ENCODE measurements at regions not wholly inside any gene's neighbourhood (a gene's known extent, or its start where the extent isn't known, plus 50 kb on each side); places are given as distances from the start of the nearest gene placed in this dataset.

DNA sequence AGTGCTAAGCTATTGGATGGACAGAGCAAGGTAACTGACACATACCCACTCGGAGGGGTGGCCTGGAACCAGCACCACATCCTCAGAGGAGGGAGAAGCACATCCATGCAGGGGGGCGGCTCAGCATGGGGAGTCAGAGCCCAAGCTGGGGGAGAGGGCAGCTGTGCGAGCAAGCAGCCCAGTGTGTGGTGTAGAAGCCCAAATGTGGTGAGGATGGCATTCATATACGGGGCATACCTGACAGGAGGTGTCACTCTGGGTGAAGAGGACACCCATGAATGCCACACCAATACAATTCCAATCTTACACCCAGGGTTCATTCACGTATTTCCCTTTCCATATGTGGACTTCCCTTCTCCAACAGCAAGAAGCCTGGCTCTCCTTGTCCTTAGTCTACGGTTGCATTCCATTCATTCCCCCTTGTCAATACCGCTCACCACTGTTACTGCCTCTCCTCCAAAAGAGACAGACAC lies 58.7 kb upstream of the ACAN start:
- no peak for DNase-seq

DNA sequence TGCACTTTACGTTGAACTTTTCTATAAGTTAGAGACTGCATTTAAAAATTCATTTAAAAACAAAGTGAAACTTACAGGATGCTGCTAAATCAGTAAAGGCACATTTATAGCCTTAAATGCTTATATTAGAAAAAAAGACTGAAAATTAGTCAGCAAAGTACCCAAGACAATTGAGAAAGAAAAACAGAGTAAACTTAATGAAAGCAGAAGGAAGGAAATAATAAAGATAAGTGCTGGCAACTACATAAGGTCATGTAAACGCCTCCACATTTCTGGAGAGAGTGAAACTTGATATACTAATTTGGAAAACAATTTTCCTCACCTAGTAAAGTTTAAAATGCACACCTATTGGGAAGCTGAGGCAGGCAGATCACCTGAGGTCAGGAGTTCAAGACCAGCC lies 58.2 kb upstream of the ACAN start:
- no peak for DNase-seq

DNA sequence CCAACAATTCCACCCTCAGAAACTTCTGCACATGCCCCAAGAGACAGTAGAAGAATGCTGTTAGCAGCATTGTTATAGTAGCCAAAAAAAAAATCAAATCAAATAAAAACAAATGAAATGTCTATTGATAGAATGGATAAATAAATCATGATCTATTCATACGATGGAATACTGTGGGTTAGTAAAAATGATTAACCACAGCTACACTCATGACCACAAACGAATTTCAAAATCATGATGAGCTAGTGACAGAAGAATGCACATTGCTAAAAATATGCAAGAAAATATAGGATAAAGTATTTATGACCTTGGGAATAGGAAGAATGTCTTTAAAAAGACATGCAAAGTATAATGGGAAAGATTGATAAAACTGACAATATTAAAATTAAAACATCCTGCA lies 57.5 kb upstream of the ACAN start:
- no peak for DNase-seq

DNA sequence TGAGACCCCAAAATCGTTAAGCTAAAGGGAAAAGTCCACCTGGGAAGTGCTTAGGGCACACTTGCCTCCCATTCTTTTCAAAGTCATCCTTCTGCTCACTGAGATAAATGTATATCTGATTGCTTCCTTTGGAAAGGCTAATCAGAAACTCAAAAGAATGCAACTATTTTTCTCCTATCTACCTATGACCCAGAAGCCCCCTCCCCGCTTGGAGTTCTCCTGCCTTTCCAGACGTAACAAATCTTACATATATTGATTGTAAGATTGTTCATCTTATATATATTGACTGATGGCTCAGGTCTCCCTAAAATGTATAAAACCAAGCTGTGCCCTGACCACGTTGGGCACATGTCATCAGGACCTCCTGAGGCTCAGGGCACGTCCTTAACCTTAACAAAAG lies 56.8 kb upstream of the ACAN start:
- no peak for DNase-seq

DNA sequence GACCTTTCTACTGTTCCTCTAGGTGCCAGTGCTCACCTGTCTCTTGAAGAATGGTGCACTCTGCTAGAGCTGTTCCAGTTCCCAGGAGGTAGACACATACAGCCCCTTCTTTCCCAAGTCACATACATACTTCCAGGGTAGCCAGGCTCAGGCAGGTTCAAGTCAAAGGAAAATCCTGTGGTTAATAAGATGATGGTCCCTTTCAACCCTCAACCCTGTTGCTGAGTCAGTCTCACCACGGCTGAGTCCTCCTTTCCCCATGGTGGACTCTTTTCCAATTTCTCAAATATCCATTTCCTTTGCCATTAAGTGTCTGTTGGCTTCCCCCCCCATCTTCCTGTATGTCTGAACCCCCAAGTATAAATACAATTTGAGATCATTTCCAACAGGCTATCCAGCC lies 56.1 kb upstream of the ACAN start:
- DNase-seq = no peak

DNA sequence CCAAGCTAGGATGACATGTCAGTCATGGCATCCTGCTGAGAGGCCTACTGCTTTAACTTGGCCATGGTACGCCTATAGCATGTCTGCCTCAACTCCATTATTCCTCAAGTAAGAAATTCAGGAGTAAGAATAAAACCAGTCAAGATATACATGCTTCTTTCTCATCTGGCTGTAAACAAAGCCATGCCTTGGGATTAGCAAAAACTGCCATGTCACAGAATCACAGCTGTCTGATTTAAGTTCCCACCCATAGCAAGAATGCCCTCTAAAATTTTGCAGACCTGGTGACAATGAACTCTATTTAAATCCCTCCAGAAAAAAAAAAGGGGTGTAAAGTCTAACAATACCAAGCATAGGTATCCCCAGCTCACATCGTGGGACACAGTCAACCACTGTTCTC lies 55.6 kb upstream of the ACAN start:
- DNase-seq = no peak

DNA sequence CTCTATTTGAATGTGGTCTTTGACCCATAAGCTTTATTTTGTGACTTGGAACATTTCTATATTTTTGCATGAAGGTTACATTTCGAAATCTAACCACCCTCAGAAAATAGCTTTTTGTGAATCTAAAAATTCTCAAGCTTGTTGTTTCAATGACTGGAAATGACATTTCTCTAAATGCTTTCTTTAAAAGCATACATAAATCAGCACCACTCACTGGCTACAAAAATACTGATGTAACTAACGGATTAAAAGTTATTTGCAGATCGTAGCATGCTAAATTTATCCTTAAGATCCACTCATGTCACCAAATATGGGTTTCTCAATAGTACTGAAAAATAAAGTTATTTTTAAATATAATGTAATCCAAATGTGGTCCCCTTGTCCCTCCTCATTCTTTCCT lies 55.2 kb upstream of the ACAN start:
- DNase-seq = no peak

DNA sequence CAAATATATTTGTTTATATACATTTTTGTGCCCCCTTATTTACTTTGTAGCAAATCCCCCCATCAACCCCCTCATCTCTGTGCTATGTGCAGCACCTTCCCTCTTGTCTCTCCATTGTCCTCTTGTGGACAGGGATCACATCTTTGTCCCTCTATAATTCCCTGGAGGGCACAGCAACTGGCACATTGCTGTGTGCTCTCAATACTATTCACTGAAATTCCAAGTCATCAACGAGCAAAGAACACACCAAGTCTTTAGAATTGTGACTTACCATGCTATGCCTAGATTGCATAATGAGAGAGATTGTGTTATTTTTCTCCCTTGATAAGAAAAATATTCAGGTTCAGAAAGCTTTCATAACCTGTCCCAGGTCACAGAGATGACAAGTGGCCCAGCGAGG lies 54.6 kb upstream of the ACAN start:
- no peak for DNase-seq

DNA sequence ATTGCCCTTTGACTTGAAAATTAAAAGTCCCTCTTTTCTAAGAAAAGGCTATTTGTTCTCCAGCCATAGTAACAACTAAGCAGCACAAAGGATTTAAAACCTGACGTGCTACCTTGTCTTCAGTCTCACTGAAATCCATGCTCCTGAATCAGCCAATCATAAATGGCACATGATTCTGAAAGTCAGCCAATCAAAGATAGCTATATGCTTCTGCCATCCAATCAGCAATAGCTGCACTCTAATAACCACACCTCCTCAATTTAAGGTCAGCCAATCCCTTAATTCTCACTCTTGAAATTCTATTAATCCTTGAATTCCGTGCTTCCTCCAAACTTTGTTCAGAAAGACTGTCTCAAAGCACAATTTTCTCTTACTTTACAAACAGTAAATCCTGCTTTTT lies 53.5 kb upstream of the ACAN start:
- no peak for DNase-seq

DNA sequence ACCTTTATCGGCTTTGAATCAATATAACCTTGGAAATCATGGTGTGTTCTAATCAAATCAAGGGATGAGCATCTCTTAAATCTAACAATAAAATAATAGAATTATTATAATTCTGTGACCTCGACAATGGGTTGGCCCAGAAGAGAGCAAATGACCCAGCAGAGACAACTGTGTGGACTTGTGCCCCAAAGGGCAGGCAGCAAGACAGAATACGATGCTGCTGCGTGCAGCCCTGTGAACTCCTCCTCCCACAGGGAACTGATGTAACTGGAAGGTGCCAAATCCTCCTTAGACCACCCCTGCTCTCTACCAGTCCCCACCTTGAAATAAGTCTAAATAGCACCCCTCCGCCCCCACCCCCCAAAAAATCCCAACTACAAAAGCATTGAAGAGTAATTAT lies 50.7 kb upstream of the ACAN start:
- no peak for DNase-seq

DNA sequence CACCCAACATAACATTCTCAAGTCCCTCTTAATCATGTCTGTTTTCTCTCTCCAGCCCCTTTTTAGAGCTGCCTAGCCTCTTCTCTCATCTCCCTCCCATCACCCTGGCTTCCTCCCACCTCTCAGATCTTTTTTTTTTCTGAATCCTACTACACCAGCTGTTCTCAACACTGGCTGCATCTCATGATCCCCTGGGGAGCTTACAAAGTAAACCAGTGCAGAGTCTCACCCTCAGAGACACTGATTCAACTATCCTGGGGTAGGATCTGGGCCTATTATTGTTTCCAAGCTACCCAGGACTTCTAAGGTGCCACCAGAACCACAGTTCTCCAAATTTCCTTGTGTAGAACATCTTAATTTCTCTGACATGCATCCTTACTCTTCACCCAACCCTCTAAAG lies 50.3 kb upstream of the ACAN start:
- DNase-seq = no peak
